Kidney (tissue), 13 donors: ENCODE measurements at regions not wholly inside any gene's neighbourhood (a gene's known extent, or its start where the extent isn't known, plus 50 kb on each side); places are given as distances from the start of the nearest gene placed in this dataset.

ENCODE experiments used
- DNase-seq, 5 donors: peaks; one replicate each; pipeline ENCODE4 v3.0.0-alpha.2; 2013 to 2020
- FAIRE-seq: peaks from 2 replicates; lab custom pipeline; 2012; peaks lifted over from hg19 to GRCh38; lab: Jason Lieb, UNC
- H3K27ac ChIP-seq, 2 donors: one replicate each; pipeline ENCODE4 v1.7.0; 2013; ENCODE audit warnings: low read depth in 2 of 2, low read length in 2 of 2, inconsistent platforms in 1 of 2
- H3K27me3 ChIP-seq: one replicate; pipeline ENCODE4 v1.7.1; 2013; ENCODE audit warnings: low read length, inconsistent platforms; ENCODE audit not compliant: control insufficient read depth, insufficient read depth
- H3K36me3 ChIP-seq, 3 donors: one replicate each; pipeline versions ENCODE4 v1.7.0 to v1.7.1; 2013; ENCODE audit warnings: low read length in 3 of 3, control low read depth in 1 of 3, inconsistent platforms in 1 of 3; ENCODE audit not compliant: insufficient read depth in 3 of 3, control insufficient read depth in 2 of 3
- H3K4me1 ChIP-seq, 3 donors: one replicate each; pipeline versions ENCODE4 v1.7.0 to v1.7.1; 2013; ENCODE audit warnings: low read length in 3 of 3, inconsistent platforms in 1 of 3, low read depth in 1 of 3; ENCODE audit not compliant: control insufficient read depth in 2 of 3, insufficient read depth in 2 of 3
- H3K4me3 ChIP-seq, 3 donors: one replicate each; pipeline versions ENCODE4 v1.7.0 to v1.8.1; 2013; ENCODE audit warnings: low read length in 3 of 3, control low read depth in 1 of 3, inconsistent platforms in 1 of 3
- H3K9ac ChIP-seq, 3 donors: one replicate each; pipeline versions ENCODE4 v1.7.0 to v1.7.1; 2013; ENCODE audit warnings: low read length in 3 of 3, control low read depth in 1 of 3, inconsistent platforms in 1 of 3
- H3K9me3 ChIP-seq, 3 donors: one replicate each; pipeline versions ENCODE4 v1.7.0 to v1.7.1; 2013; ENCODE audit warnings: low read length in 3 of 3, control low read depth in 1 of 3, inconsistent platforms in 1 of 3; ENCODE audit not compliant: control insufficient read depth in 2 of 3, insufficient read depth in 1 of 3
- intact Hi-C: fragments of 100-400 bp; cut with DNase I; formaldehyde crosslinking; loops from one replicate; pipeline ENCODE4 v1.11.1; 2022
- TF ChIP-seq, protein P1 (sequence below): IDR thresholded peaks from 3 replicates; pipeline ENCODE4 v1.5.1; 2012; ENCODE audit warnings: mild to moderate bottlenecking, moderate library complexity, borderline replicate concordance; ENCODE audit not compliant: insufficient read depth; ENCODE audit errors: extremely low read depth
- donor health status: control.
- donor health status: control.
- donor health status: control.
- donor health status: control.
- donor health status: control.
- donor health status: DM: yes; HTN: yes; CAD: no.
- donor health status: Normal renal cell carcinoma (clear cell type).

- H3K27me3 ChIP-seq, result no peaks in the 10 kb centered on the region
- H3K4me1 ChIP-seq, result no peaks in the 10 kb centered on the region
- no peak overlapping the region for H3K4me3 ChIP-seq
- no peak overlapping the region for H3K27ac ChIP-seq
- no peaks in the 10 kb centered on the region for H3K9me3 ChIP-seq
- TF ChIP-seq, protein P1, sequence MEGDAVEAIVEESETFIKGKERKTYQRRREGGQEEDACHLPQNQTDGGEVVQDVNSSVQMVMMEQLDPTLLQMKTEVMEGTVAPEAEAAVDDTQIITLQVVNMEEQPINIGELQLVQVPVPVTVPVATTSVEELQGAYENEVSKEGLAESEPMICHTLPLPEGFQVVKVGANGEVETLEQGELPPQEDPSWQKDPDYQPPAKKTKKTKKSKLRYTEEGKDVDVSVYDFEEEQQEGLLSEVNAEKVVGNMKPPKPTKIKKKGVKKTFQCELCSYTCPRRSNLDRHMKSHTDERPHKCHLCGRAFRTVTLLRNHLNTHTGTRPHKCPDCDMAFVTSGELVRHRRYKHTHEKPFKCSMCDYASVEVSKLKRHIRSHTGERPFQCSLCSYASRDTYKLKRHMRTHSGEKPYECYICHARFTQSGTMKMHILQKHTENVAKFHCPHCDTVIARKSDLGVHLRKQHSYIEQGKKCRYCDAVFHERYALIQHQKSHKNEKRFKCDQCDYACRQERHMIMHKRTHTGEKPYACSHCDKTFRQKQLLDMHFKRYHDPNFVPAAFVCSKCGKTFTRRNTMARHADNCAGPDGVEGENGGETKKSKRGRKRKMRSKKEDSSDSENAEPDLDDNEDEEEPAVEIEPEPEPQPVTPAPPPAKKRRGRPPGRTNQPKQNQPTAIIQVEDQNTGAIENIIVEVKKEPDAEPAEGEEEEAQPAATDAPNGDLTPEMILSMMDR, result no peak
- intact Hi-C loops, result no loop called here
- H3K9ac ChIP-seq, result no peak overlapping the region
- no peak for FAIRE-seq
- no peak for DNase-seq
- H3K36me3 ChIP-seq, result no peaks in the 10 kb centered on the region
Observed at GRCh38 chr2:164141271-164141670, 405.5 kb upstream of the FIGN start.

DNA sequence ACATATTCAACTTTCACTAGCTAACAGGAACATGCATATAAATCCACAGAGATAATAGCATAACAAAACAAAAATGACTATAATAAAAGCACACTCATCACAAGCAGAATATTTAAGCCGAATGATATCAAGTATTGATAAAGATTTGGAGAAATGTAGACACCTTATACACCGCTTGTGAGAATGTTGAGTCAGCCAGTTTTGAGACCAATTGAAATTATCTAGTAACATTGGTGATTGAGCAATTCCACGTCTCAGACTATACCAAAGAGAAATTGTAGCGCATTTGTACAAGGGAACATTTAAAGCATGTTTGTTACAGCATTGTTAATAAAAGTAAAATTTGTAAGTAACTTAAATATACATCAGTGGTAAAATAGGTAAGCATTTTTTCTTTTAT, 402.9 kb upstream of the FIGN start:
- H3K27me3 ChIP-seq, result no peaks in the 10 kb centered on the region
- no peak for FAIRE-seq
- no peaks in the 10 kb centered on the region for H3K4me1 ChIP-seq
- no peak overlapping the region for H3K9ac ChIP-seq
- no peak overlapping the region for H3K4me3 ChIP-seq
- intact Hi-C loops, result no loop called here
- H3K36me3 ChIP-seq, result no peaks in the 10 kb centered on the region
- no peak overlapping the region for H3K27ac ChIP-seq
- no peaks in the 10 kb centered on the region for H3K9me3 ChIP-seq
- no peak for DNase-seq
- TF ChIP-seq, protein P1, result no peak

GRCh38 chr2:164134336-164134735, 398.5 kb upstream of the FIGN start:
- intact Hi-C loops, result no loop called here
- Histone ChIP-seq H3K27ac (no peak overlapping the region), H3K9me3 (no peaks in the 10 kb centered on the region), H3K4me3 (no peak overlapping the region), H3K4me1 (no peaks in the 10 kb centered on the region), H3K9ac (no peak overlapping the region), H3K27me3 (no peaks in the 10 kb centered on the region), H3K36me3 (no peaks in the 10 kb centered on the region)
- TF ChIP-seq, protein P1, result no peak
- FAIRE-seq, result no peak
- no peak for DNase-seq

- no peaks in the 10 kb centered on the region for H3K27me3 ChIP-seq
- no peak overlapping the region for H3K4me3 ChIP-seq
- no peak for FAIRE-seq
- no peaks in the 10 kb centered on the region for H3K9me3 ChIP-seq
- TF ChIP-seq, protein P1, result no peak
- peak in 2 of 5 donors; percentile 17 to 54 for DNase-seq
- no peaks in the 10 kb centered on the region for H3K4me1 ChIP-seq
- no peak overlapping the region for H3K9ac ChIP-seq
- no peak overlapping the region for H3K27ac ChIP-seq
- intact Hi-C loops, result no loop called here
- no peaks in the 10 kb centered on the region for H3K36me3 ChIP-seq
Observed at GRCh38 chr2:164127971-164128527, 392.2 kb upstream of the FIGN start.
